ENCODE measurements at regions not wholly inside any gene's neighbourhood (a gene's known extent, or its start where the extent isn't known, plus 50 kb on each side); places are given as distances from the start of the nearest gene placed in this dataset.

DNA sequence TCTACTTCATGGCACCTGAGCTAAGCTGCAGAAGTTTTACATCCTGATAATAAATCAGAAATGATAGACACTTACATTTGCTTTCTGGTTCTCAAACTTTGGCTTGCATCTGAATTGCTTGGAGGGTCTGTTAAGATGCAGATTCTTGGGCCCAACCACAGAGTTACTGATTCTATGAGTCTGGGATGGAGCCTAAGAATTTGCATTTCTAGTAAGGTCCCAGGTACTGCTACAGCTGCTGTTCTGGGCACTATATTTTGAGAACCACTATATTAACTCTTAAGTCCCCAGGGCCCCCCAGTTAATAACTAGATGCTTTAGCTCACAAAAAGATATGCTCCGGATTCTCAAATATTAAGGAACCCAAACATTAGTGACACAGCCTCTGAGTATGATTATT lies 69.8 kb upstream of the DAB2 start:
- DNase-seq = no peak

GRCh38 chr5:39494107-39494510 lies 69.3 kb upstream of the DAB2 start:
- DNase-seq = no peak

DNA sequence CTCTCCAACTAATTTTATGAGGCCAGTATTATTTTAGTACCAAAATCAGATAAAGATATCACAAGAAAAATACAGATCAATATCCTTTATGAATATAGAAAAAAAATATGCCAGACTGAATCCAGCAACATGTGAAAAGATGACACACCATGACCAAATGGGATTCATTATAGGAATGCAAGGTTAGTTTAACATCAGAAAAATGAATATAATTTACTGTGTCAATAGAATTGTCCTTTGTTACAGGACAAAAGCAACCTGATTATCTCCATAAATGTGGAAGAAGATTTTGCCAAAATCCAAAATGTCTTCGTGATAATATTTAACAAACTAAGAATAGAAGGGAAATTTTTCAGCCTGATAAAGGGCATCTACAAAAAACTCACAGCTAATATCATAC lies 66.4 kb upstream of the DAB2 start:
- DNase-seq = no peak

GRCh38 chr5:39489263-39489662 lies 64.5 kb upstream of the DAB2 start:
- no peak for DNase-seq

GRCh38 chr5:39486790-39487189 lies 62.0 kb upstream of the DAB2 start:
- no peak for DNase-seq

GRCh38 chr5:39486361-39486760 lies 61.6 kb upstream of the DAB2 start:
- DNase-seq = no peak

DNA sequence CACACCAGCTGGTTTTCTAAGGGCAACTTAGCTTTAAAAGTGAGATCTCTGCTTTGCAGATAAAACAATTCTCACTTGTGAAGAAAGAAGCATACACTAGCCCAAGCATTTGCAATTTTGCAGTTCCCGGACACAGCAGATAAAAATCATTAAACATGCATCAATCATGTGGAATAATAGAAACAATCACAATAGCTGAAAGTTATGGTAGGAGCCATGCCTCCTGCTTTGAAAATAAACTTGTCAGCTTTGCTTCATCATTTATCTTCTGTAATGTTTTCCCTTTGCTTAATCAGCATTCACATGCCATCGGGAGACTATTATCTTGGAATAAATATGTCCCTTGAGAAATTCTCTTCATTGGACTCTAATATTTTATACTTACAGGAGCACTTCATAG lies 60.3 kb upstream of the DAB2 start:
- no peak for DNase-seq

DNA sequence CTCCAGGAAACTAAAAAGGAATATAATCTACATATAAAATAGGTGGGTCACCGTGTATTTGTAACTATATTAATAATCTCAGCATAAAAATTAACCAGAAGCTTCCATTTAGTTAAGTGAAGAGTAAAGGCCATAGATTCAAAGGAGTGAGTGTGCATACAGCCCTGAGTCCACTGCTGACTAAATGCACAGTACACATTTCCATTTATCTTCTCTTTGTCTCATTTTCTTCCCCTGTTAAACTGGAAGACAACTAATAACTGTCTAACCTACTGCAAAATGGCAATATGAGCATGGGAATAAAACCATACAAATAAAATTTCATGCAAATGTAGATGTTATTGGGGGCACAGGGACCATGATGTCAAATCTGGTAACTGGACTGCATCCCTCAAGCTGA lies 59.9 kb upstream of the DAB2 start:
- no peak for DNase-seq

- DNase-seq = no peak
Measured at GRCh38 chr5:39482098-39482497, 57.3 kb upstream of the DAB2 start.

- no peak for DNase-seq
Measured at GRCh38 chr5:39479537-39479936, 54.8 kb upstream of the DAB2 start.

GRCh38 chr5:39478863-39479262 lies 54.1 kb upstream of the DAB2 start:
- no peak for DNase-seq

GRCh38 chr5:39476843-39477220 lies 52.1 kb upstream of the DAB2 start:
- no peak for DNase-seq

DNA sequence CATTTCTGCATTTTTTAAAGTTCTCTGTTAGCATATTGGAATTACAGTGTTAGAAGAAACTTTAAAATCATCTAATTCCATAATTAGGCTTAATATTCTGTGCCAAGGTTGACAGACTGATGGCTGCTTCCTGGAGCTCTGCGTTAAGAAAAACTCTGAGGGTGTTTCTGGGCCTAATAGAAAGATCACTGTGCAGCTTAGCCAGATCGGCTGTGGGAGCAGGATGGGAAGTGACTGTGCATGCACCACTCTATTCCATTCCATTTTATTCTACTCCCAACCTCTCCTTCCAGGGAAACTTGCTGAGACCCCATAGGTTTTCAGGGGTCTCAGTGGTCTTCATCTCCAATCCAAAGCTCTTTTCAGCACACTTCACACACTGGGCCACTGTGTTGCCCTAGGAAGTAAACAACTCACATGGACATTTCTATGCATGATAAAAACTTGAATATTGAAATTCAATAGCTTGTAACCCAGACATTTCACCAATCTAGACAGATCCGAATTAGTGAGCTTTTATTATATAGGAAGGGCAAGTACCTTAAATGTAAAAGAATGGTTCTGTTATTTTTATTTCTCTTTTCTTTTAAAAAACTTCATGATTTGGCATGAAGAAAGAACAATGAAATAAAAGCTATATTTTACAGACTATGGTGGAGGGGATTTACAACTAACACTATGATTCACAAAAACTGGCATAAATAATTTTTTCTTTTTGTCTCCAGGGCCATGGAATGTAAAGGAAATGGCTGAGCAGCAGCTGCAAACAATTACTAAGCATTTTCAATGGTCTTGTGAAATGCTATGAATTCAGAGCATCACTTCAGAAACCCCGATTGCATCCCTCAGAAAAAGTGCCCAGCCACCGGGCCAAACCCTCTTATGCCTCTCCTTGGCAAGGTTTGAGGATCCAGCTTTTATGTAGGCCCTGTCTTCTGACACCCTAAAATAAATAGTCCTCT lies 51.4 kb upstream of the DAB2 start:
- no peak for DNase-seq

- DNase-seq = no peak
Measured at GRCh38 chr5:39475159-39475571, 50.4 kb upstream of the DAB2 start.
